GM18867 (cell line): ENCODE measurements at regions not wholly inside any gene's neighbourhood (a gene's known extent, or its start where the extent isn't known, plus 50 kb on each side); places are given as distances from the start of the nearest gene placed in this dataset.
"Not testable (repeated sequence)": the region's sequence is repeated elsewhere in the genome, so short reads cannot be mapped to it uniquely, and the experiment has no call there.

ENCODE experiments used
- ATAC-seq: cut with Tn5 transposase; IDR thresholded peaks from one replicate; pipeline ENCODE4 v1.9.1; 2021; ENCODE audit warnings: mild to moderate bottlenecking, moderate library complexity; ENCODE audit not compliant: unreplicated experiment

GRCh38 chr10:3325954-3326750 lies 153.6 kb upstream of the PITRM1 start:
- ATAC-seq, result no peak

GRCh38 chr10:3324612-3325038 lies 152.0 kb upstream of the PITRM1 start:
- ATAC-seq, result no peak

GRCh38 chr10:3323865-3324498 lies 151.4 kb upstream of the PITRM1 start:
- ATAC-seq, result no peak

- no peak for ATAC-seq
Measured at GRCh38 chr10:3321123-3321522, 148.5 kb upstream of the PITRM1 start.

- no peak for ATAC-seq
Measured at GRCh38 chr10:3319811-3320226, 147.2 kb upstream of the PITRM1 start.

- not testable (repeated sequence) for ATAC-seq
Measured at GRCh38 chr10:3318480-3318807, 145.9 kb upstream of the PITRM1 start.

GRCh38 chr10:3317553-3318479 lies 145.2 kb upstream of the PITRM1 start:
- not testable (repeated sequence) for ATAC-seq

GRCh38 chr10:3314445-3315085 lies 142.0 kb upstream of the PITRM1 start:
- ATAC-seq, result not testable (repeated sequence)

GRCh38 chr10:3313784-3314444 lies 141.3 kb upstream of the PITRM1 start:
- ATAC-seq, result not testable (repeated sequence)

- no peak for ATAC-seq
Measured at GRCh38 chr10:3312403-3312940, 139.9 kb upstream of the PITRM1 start.

GRCh38 chr10:3310016-3310784 lies 137.6 kb upstream of the PITRM1 start:
- no peak for ATAC-seq

GRCh38 chr10:3306050-3306449 lies 133.5 kb upstream of the PITRM1 start:
- no peak for ATAC-seq

GRCh38 chr10:3295582-3296151 lies 123.1 kb upstream of the PITRM1 start:
- no peak for ATAC-seq

GRCh38 chr10:3294919-3295581 lies 122.5 kb upstream of the PITRM1 start:
- ATAC-seq, result no peak

GRCh38 chr10:3293581-3294431 lies 121.2 kb upstream of the PITRM1 start:
- ATAC-seq, result no peak

- no peak for ATAC-seq
Measured at GRCh38 chr10:3292636-3293035, 120.1 kb upstream of the PITRM1 start.

- ATAC-seq, result no peak
Measured at GRCh38 chr10:3290550-3290949, 118.0 kb upstream of the PITRM1 start.
